HG03378 (cell line): ENCODE measurements at regions not wholly inside any gene's neighbourhood (a gene's known extent, or its start where the extent isn't known, plus 50 kb on each side); places are given as distances from the start of the nearest gene placed in this dataset.

Source experiments
- ATAC-seq: cut with Tn5 transposase; IDR thresholded peaks from one replicate; pipeline ENCODE4 v1.9.1; 2021; ENCODE audit warnings: mild to moderate bottlenecking, moderate library complexity; ENCODE audit not compliant: unreplicated experiment

GRCh38 chr18:45168866-45169600 lies 446.2 kb upstream of the SLC14A2 start:
- ATAC-seq, result no peak

- no peak for ATAC-seq
Measured at GRCh38 chr18:45169610-45170009, 445.7 kb upstream of the SLC14A2 start.

- no peak for ATAC-seq
Measured at GRCh38 chr18:45171679-45172191, 443.5 kb upstream of the SLC14A2 start.

- ATAC-seq, result no peak
Measured at GRCh38 chr18:45173327-45173726, 441.9 kb upstream of the SLC14A2 start.

- peak; percentile 86 for ATAC-seq
Measured at GRCh38 chr18:45173799-45174519, 441.3 kb upstream of the SLC14A2 start.

GRCh38 chr18:45174629-45175136 lies 440.6 kb upstream of the SLC14A2 start:
- no peak for ATAC-seq

- ATAC-seq, result no peak
Measured at GRCh38 chr18:45175511-45175910, 439.8 kb upstream of the SLC14A2 start.

- ATAC-seq, result no peak
Measured at GRCh38 chr18:45186832-45187231, 428.4 kb upstream of the SLC14A2 start.

GRCh38 chr18:45191795-45192194 lies 423.5 kb upstream of the SLC14A2 start:
- no peak for ATAC-seq

GRCh38 chr18:45197526-45197970 lies 417.7 kb upstream of the SLC14A2 start:
- peak; percentile 98 for ATAC-seq

GRCh38 chr18:45198526-45198925 lies 416.8 kb upstream of the SLC14A2 start:
- ATAC-seq, result no peak

- no peak for ATAC-seq
Measured at GRCh38 chr18:45201029-45201428, 414.2 kb upstream of the SLC14A2 start.

- ATAC-seq, result no peak
Measured at GRCh38 chr18:45201489-45201888, 413.8 kb upstream of the SLC14A2 start.

- ATAC-seq, result no peak
Measured at GRCh38 chr18:45202061-45202460, 413.2 kb upstream of the SLC14A2 start.

GRCh38 chr18:45203677-45204076 lies 411.6 kb upstream of the SLC14A2 start:
- no peak for ATAC-seq

- no peak for ATAC-seq
Measured at GRCh38 chr18:45207328-45207727, 407.9 kb upstream of the SLC14A2 start.

GRCh38 chr18:45208164-45208563 lies 407.1 kb upstream of the SLC14A2 start:
- ATAC-seq, result no peak

- ATAC-seq, result peak; percentile 99
Measured at GRCh38 chr18:45212181-45213039, 402.9 kb upstream of the SLC14A2 start.

- no peak for ATAC-seq
Measured at GRCh38 chr18:45213040-45213333, 402.3 kb upstream of the SLC14A2 start.

GRCh38 chr18:45218436-45218835 lies 396.8 kb upstream of the SLC14A2 start:
- no peak for ATAC-seq

GRCh38 chr18:45221363-45221762 lies 393.9 kb upstream of the SLC14A2 start:
- no peak for ATAC-seq
